HepG2 (cell line): ENCODE measurements at regions not wholly inside any gene's neighbourhood (a gene's known extent, or its start where the extent isn't known, plus 50 kb on each side); places are given as distances from the start of the nearest gene placed in this dataset.

ENCODE experiments used
- IRX3 ChIP-seq: sonication (generic); formaldehyde crosslinking; IDR thresholded peaks from 2 replicates; pipeline ENCODE4 v1.8.1; 2023; ENCODE audit warnings: mild to moderate bottlenecking, low read depth, missing genetic modification reagents, borderline replicate concordance
- MAZ ChIP-seq, 2 experiments: sonication (generic) in 1 of 2; formaldehyde crosslinking in 1 of 2; IDR thresholded peaks; 2 replicates each; pipeline versions ENCODE4 v1.5.0 to v1.6.1; 2012 to 2020; ENCODE audit warnings: low read depth in 2 of 2, mild to moderate bottlenecking in 2 of 2, borderline replicate concordance in 1 of 2, improper control_type of control experiment in 1 of 2, low read length in 1 of 2, missing genetic modification reagents in 1 of 2, moderate library complexity in 1 of 2
- MBD4 ChIP-seq: IDR thresholded peaks from 2 replicates; pipeline ENCODE4 v1.6.1; 2012; ENCODE audit warnings: low read length, inconsistent platforms, borderline replicate concordance
- ZNF646 ChIP-seq: sonication (generic); formaldehyde crosslinking; IDR thresholded peaks from 2 replicates; pipeline ENCODE4 v1.9.0; 2021; ENCODE audit warnings: mild to moderate bottlenecking, missing genetic modification reagents
- TF ChIP-seq, protein P1 (sequence below): sonication (generic); formaldehyde crosslinking; IDR thresholded peaks from 2 replicates; pipeline ENCODE4 v1.4.0; 2020; ENCODE audit warnings: mild to moderate bottlenecking, missing genetic modification reagents
- TF ChIP-seq, protein P2 (sequence below): IDR thresholded peaks from 2 replicates; pipeline ENCODE4 v1.6.1; 2018; ENCODE audit warnings: missing genetic modification reagents, mild to moderate bottlenecking, missing compliant biosample characterization

DNA sequence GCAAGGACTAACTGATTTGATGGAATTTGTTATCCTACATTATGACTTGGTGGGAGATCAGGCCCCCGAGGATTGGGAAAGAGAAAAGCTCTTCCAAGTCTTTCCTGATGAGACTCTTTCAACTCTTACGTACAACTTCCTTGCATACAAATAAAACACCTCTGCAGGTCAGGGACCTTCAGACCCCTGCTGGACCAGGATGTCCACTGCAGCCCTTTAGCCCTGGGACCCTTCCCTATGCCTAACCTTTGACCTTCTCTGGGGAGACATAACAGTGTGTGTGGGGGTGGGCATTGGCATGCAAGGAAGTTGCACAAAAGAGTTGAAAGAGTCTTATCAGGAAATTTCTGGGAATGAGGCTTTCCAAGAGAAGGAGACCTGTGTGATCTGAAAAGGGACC lies 859.4 kb downstream of the TYW1 start (continued):
- TF ChIP-seq ZNF646 (CRISPR knock-in tag) (no peak), MAZ (IDR thresholded peaks at IDR 0.05; ENCODE audit: borderline replicate concordance, low read depth, low read length) (no peak), MAZ (CRISPR knock-in tag; IDR thresholded peaks at IDR 0.05; ENCODE audit: low read depth) (no peak), MBD4 (no peak), IRX3 (no peak)
- TF ChIP-seq, protein P1, sequence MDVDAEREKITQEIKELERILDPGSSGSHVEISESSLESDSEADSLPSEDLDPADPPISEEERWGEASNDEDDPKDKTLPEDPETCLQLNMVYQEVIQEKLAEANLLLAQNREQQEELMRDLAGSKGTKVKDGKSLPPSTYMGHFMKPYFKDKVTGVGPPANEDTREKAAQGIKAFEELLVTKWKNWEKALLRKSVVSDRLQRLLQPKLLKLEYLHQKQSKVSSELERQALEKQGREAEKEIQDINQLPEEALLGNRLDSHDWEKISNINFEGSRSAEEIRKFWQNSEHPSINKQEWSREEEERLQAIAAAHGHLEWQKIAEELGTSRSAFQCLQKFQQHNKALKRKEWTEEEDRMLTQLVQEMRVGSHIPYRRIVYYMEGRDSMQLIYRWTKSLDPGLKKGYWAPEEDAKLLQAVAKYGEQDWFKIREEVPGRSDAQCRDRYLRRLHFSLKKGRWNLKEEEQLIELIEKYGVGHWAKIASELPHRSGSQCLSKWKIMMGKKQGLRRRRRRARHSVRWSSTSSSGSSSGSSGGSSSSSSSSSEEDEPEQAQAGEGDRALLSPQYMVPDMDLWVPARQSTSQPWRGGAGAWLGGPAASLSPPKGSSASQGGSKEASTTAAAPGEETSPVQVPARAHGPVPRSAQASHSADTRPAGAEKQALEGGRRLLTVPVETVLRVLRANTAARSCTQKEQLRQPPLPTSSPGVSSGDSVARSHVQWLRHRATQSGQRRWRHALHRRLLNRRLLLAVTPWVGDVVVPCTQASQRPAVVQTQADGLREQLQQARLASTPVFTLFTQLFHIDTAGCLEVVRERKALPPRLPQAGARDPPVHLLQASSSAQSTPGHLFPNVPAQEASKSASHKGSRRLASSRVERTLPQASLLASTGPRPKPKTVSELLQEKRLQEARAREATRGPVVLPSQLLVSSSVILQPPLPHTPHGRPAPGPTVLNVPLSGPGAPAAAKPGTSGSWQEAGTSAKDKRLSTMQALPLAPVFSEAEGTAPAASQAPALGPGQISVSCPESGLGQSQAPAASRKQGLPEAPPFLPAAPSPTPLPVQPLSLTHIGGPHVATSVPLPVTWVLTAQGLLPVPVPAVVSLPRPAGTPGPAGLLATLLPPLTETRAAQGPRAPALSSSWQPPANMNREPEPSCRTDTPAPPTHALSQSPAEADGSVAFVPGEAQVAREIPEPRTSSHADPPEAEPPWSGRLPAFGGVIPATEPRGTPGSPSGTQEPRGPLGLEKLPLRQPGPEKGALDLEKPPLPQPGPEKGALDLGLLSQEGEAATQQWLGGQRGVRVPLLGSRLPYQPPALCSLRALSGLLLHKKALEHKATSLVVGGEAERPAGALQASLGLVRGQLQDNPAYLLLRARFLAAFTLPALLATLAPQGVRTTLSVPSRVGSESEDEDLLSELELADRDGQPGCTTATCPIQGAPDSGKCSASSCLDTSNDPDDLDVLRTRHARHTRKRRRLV (CRISPR knock-in tag), result no peak
- TF ChIP-seq, protein P2, sequence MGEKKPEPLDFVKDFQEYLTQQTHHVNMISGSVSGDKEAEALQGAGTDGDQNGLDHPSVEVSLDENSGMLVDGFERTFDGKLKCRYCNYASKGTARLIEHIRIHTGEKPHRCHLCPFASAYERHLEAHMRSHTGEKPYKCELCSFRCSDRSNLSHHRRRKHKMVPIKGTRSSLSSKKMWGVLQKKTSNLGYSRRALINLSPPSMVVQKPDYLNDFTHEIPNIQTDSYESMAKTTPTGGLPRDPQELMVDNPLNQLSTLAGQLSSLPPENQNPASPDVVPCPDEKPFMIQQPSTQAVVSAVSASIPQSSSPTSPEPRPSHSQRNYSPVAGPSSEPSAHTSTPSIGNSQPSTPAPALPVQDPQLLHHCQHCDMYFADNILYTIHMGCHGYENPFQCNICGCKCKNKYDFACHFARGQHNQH (CRISPR knock-in tag), result no peak
- TF ChIP-seq, all 625 proteins: peak for 0
